Gastrocnemius medialis (tissue), 4 donors: ENCODE measurements at regions not wholly inside any gene's neighbourhood (a gene's known extent, or its start where the extent isn't known, plus 50 kb on each side); places are given as distances from the start of the nearest gene placed in this dataset.

Experiments
- ATAC-seq, 2 donors: fragments of 150-250 bp; one replicate each; pipeline ENCODE4 v1.9.1; 2016
- DNase-seq, 2 donors: peaks; one replicate each; pipeline ENCODE4 v3.0.0-alpha.2; 2019
- H3K27ac ChIP-seq, 4 donors: fragments of 200-600 bp; sonication (generic); 1 replicate in 1 of 4; 2 replicates in 3 of 4; pipeline ENCODE4 v1.5.1; 2016 to 2018; ENCODE audit warnings: mild to moderate bottlenecking in 2 of 4, moderate library complexity in 1 of 4
- H3K27me3 ChIP-seq, 3 donors: fragments of 200-600 bp; sonication (generic) in 2 of 3; 1 replicate in 1 of 3; 2 replicates in 2 of 3; pipeline versions ENCODE4 v1.5.1 to v1.6.0; 2016 to 2019; ENCODE audit warnings: mild to moderate bottlenecking in 1 of 3, moderate library complexity in 1 of 3
- H3K36me3 ChIP-seq, 2 donors: fragments of 200-600 bp; sonication (generic) in 1 of 2; one replicate each; pipeline ENCODE4 v1.5.1; 2017 to 2018
- H3K4me1 ChIP-seq, 2 donors: fragments of 200-600 bp; sonication (generic) in 1 of 2; one replicate each; pipeline ENCODE4 v1.5.1; 2016 to 2017; ENCODE audit warnings: mild to moderate bottlenecking in 2 of 2
- H3K4me3 ChIP-seq, 4 donors: fragments of 200-600 bp; sonication (generic) in 3 of 4; 1 replicate in 1 of 4; 2 replicates in 3 of 4; pipeline ENCODE4 v1.5.1; 2016 to 2019; ENCODE audit warnings: mild to moderate bottlenecking in 2 of 4
- H3K9me3 ChIP-seq, 3 donors: fragments of 200-600 bp; sonication (generic) in 2 of 3; 1 replicate in 1 of 3; 2 replicates in 2 of 3; pipeline ENCODE4 v1.5.1; 2016 to 2019
- CTCF ChIP-seq, 5 experiments: fragments of 450-650 bp in 3 of 5; fragments of 200-600 bp in 2 of 5; sonication (generic) in 2 of 5; IDR thresholded peaks in 4 of 5; conservative IDR thresholded peaks in 1 of 5; 1 replicate in 4 of 5; 2 replicates in 1 of 5; pipeline ENCODE4 v1.5.1; 2016 to 2019; ENCODE audit warnings: antibody characterized with exemption in 5 of 5, mild to moderate bottlenecking in 3 of 5, moderate library complexity in 3 of 5
- POLR2A ChIP-seq, 2 donors: fragments of 450-650 bp; IDR thresholded peaks; one replicate each; pipeline ENCODE4 v1.6.1; 2017; ENCODE audit warnings: antibody characterized with exemption in 2 of 2, mild to moderate bottlenecking in 2 of 2, moderate library complexity in 2 of 2
- in situ Hi-C, 4 donors: fragments of 200-750 bp; cut with MboI; loops; one replicate each; pipeline versions ENCODE4 v1.15.0 to v1.8.0; 2017; ENCODE audit warnings: low sequenced_read_pairs in 4 of 4
- intact Hi-C: fragments of 100-400 bp; cut with DNase I; formaldehyde crosslinking; loops from one replicate; pipeline ENCODE4 v1.15.1; 2023; ENCODE audit warnings: low total_unique reads

GRCh38 chr18:10275486-10275885, 178.9 kb upstream of the APCDD1 start:
- no peak for ATAC-seq
- no peak for TF ChIP-seq CTCF (IDR thresholded peaks at IDR 0.05 in 4 of 5, conservative IDR thresholded peaks at IDR 0.05 in 1 of 5)
- TF ChIP-seq POLR2A (IDR thresholded peaks at IDR 0.05) = no peak
- H3K27me3 ChIP-seq = no peaks in the 10 kb centered on the region
- no peaks in the 10 kb centered on the region for H3K36me3 ChIP-seq
- H3K9me3 ChIP-seq = no peaks in the 10 kb centered on the region
- H3K4me3 ChIP-seq = no peak overlapping the region
- H3K27ac ChIP-seq = no peak overlapping the region
- intact Hi-C loops (no loop called here), in situ Hi-C loops (no loop called here)
- no peaks in the 10 kb centered on the region for H3K4me1 ChIP-seq
- no peak for DNase-seq

DNA sequence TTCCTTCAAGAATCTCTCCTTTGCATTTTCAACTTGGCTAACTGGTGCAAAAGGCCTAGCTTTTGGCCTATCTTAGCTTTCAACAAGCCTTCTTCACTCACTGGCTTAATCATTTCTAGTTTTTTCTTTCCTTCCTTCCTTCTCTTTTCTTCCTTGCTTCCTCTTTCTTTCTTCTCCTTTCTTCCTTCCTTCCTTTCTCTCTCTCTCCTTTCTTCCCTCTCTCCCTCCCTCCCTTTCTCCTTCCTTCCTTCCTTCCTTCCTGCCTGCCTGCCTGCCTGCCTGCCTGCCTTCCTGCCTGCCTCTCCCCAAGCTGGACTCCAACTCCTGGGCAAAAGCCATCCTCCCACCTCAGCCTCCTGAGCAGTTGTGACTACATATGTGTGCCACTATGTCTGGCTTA, 176.2 kb upstream of the APCDD1 start:
- Histone ChIP-seq H3K9me3 (no peaks in the 10 kb centered on the region), H3K4me3 (no peak overlapping the region), H3K27me3 (no peaks in the 10 kb centered on the region), H3K27ac (no peak overlapping the region), H3K36me3 (no peaks in the 10 kb centered on the region), H3K4me1 (no peaks in the 10 kb centered on the region)
- TF ChIP-seq POLR2A (IDR thresholded peaks at IDR 0.05) (no peak), CTCF (IDR thresholded peaks at IDR 0.05 in 4 of 5, conservative IDR thresholded peaks at IDR 0.05 in 1 of 5) (no peak)
- intact Hi-C loops = no loop called here
- ATAC-seq (no peak), DNase-seq (no peak)
- in situ Hi-C loops = no loop called here

DNA sequence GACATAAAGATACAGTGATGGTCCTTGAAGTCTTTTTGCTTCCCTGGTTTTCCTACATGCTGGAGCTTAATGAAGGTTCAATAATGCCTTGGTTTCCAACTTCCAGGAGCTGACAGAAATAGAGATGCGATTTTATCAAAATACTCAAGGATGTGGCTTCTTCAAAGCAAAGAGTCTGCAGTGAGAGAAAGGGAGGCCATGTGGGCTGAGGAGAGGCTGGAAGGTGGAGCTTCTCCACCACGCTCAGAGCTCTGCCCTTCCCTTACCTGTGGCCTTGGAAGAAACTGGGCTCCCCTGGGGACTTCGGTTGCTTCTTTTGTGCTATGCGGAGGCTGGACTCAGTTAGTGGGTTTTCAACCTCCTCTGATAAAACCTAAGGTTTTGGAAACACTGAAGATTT, 175.0 kb upstream of the APCDD1 start:
- intact Hi-C loops = no loop called here
- no peaks in the 10 kb centered on the region for H3K36me3 ChIP-seq
- ATAC-seq = no peak
- in situ Hi-C loops = no loop called here
- no peak overlapping the region for H3K4me3 ChIP-seq
- no peak for TF ChIP-seq POLR2A (IDR thresholded peaks at IDR 0.05)
- no peak for TF ChIP-seq CTCF (IDR thresholded peaks at IDR 0.05 in 4 of 5, conservative IDR thresholded peaks at IDR 0.05 in 1 of 5)
- DNase-seq = no peak
- H3K9me3 ChIP-seq = no peaks in the 10 kb centered on the region
- H3K27ac ChIP-seq = no peak overlapping the region
- H3K27me3 ChIP-seq = no peaks in the 10 kb centered on the region
- no peaks in the 10 kb centered on the region for H3K4me1 ChIP-seq

DNA sequence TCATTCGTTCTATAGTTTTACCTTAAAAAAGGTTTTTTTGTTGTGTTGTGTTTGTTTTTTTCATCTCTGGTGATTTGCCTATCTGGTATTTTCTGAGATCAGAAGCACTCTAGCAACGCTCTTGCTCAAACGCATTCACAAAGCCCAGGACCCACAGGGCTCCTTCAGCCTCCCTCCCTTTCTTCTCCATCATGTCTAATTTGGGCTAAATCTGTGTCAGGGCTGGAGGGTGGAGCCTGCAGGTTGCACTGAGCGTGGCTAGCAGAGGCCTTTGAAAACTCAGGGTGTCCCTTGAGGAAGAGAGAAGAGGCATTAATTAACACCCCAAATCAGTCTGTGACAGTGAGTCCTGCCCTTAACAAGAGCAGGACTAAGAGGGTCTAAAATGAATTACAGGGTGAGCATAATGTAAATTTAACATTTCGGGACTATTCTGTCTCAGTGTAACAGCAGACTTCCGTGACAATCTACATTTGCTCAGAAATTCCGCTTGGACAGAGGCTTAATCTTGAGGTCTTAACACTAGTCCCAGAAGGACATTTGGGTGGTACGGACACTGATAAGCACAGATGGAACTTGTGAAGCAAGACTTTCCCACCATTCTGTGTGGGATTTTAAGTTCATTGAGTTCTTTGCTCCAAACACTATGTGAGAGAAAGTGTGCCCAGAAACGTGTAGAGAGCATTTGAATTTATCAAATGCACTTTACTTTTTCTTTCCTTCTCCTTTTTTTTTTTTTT, 174.4 kb upstream of the APCDD1 start:
- no peaks in the 10 kb centered on the region for H3K9me3 ChIP-seq
- no peak for TF ChIP-seq CTCF (IDR thresholded peaks at IDR 0.05 in 4 of 5, conservative IDR thresholded peaks at IDR 0.05 in 1 of 5)
- TF ChIP-seq POLR2A (IDR thresholded peaks at IDR 0.05) = no peak
- intact Hi-C loops = no loop called here
- H3K4me3 ChIP-seq = no peak overlapping the region
- in situ Hi-C loops = no loop called here
- no peak for ATAC-seq
- no peaks in the 10 kb centered on the region for H3K4me1 ChIP-seq
- H3K36me3 ChIP-seq = no peaks in the 10 kb centered on the region
- DNase-seq = no peak
- no peak overlapping the region for H3K27ac ChIP-seq
- H3K27me3 ChIP-seq = no peaks in the 10 kb centered on the region
